HG02642 (cell line): ENCODE measurements at regions not wholly inside any gene's neighbourhood (a gene's known extent, or its start where the extent isn't known, plus 50 kb on each side); places are given as distances from the start of the nearest gene placed in this dataset.
A peak's percentile ranks its signal among the peaks of the same experiment; 100 is the strongest.
"Not testable (repeated sequence)": the region's sequence is repeated elsewhere in the genome, so short reads cannot be mapped to it uniquely, and the experiment has no call there.

Source experiments
- ATAC-seq: cut with Tn5 transposase; IDR thresholded peaks from one replicate; pipeline ENCODE4 v1.9.1; 2021; ENCODE audit warnings: mild to moderate bottlenecking; ENCODE audit not compliant: unreplicated experiment, poor library complexity

- no peak for ATAC-seq
Measured at GRCh38 chr7:65453341-65454030, 79.8 kb downstream of the ZNF92 start.

- no peak for ATAC-seq
Measured at GRCh38 chr7:65454469-65454868, 80.8 kb downstream of the ZNF92 start.

GRCh38 chr7:65455050-65455449 lies 81.4 kb downstream of the ZNF92 start:
- not testable (repeated sequence) for ATAC-seq

GRCh38 chr7:65457705-65458104 lies 84.0 kb downstream of the ZNF92 start:
- ATAC-seq, result no peak

- no peak for ATAC-seq
Measured at GRCh38 chr7:65459438-65459837, 85.8 kb downstream of the ZNF92 start.

- ATAC-seq, result no peak
Measured at GRCh38 chr7:65462148-65462716, 88.6 kb downstream of the ZNF92 start.

GRCh38 chr7:65463184-65463583 lies 89.5 kb downstream of the ZNF92 start:
- no peak for ATAC-seq

- ATAC-seq, result not testable (repeated sequence)
Measured at GRCh38 chr7:65469919-65470558, 96.4 kb downstream of the ZNF92 start.

- ATAC-seq, result no peak
Measured at GRCh38 chr7:65471587-65471986, 97.9 kb downstream of the ZNF92 start.

GRCh38 chr7:65475040-65475726 lies 101.5 kb downstream of the ZNF92 start:
- peak; percentile 21 for ATAC-seq

- ATAC-seq, result peak; percentile 84
Measured at GRCh38 chr7:65475734-65476319, 102.2 kb downstream of the ZNF92 start.

GRCh38 chr7:65477326-65477725 lies 103.7 kb downstream of the ZNF92 start:
- ATAC-seq, result no peak

- ATAC-seq, result no peak
Measured at GRCh38 chr7:65489260-65489767, 115.7 kb downstream of the ZNF92 start.

- not testable (repeated sequence) for ATAC-seq
Measured at GRCh38 chr7:65496697-65497096, 123.0 kb downstream of the ZNF92 start.

- no peak for ATAC-seq
Measured at GRCh38 chr7:65503434-65504152, 129.9 kb downstream of the ZNF92 start.

GRCh38 chr7:65504504-65505319 lies 131.1 kb downstream of the ZNF92 start:
- ATAC-seq, result not testable (repeated sequence)

GRCh38 chr7:65505320-65505633 lies 131.6 kb downstream of the ZNF92 start:
- not testable (repeated sequence) for ATAC-seq

- ATAC-seq, result not testable (repeated sequence)
Measured at GRCh38 chr7:65508581-65509367, 135.1 kb downstream of the ZNF92 start.
